ENCODE measurements at regions not wholly inside any gene's neighbourhood (a gene's known extent, or its start where the extent isn't known, plus 50 kb on each side); places are given as distances from the start of the nearest gene placed in this dataset.

- ChIA-PET CTCF (interaction anchor here (1.5 to 2.4 kb wide), 2 partner anchors 14 to 16 kb away, joined by 3 to 5 read pairs; no protein-coding TSS in a partner anchor), POLR2A (no interaction called here)
- DNase-seq (ENCODE audit: low read depth, low spot score): no peak
Observed at GRCh38 chr3:5071061-5071460, 51.0 kb upstream of the ARL8B start.

GRCh38 chr3:5072100-5072816, 49.8 kb upstream of the ARL8B start:
- no peak for DNase-seq (ENCODE audit: low read depth, low spot score)
- TF ChIP-seq, protein P1, sequence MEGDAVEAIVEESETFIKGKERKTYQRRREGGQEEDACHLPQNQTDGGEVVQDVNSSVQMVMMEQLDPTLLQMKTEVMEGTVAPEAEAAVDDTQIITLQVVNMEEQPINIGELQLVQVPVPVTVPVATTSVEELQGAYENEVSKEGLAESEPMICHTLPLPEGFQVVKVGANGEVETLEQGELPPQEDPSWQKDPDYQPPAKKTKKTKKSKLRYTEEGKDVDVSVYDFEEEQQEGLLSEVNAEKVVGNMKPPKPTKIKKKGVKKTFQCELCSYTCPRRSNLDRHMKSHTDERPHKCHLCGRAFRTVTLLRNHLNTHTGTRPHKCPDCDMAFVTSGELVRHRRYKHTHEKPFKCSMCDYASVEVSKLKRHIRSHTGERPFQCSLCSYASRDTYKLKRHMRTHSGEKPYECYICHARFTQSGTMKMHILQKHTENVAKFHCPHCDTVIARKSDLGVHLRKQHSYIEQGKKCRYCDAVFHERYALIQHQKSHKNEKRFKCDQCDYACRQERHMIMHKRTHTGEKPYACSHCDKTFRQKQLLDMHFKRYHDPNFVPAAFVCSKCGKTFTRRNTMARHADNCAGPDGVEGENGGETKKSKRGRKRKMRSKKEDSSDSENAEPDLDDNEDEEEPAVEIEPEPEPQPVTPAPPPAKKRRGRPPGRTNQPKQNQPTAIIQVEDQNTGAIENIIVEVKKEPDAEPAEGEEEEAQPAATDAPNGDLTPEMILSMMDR (IDR thresholded peaks at IDR 0.05; ENCODE audit: insufficient read depth, low read length, missing control alignments): no peak
- no peak overlapping the region for H3K4me3 ChIP-seq (ENCODE audit: low read depth, low read length)
- ChIA-PET CTCF (interaction anchor here (1.3 to 2.4 kb wide), 5 partner anchors 9 to 415 kb away, joined by 3 to 5 read pairs (median 3); no protein-coding TSS in a partner anchor), POLR2A (no interaction called here)

More at GRCh38 chr3:5071061-5071460, 51.0 kb upstream of the ARL8B start:
- TF ChIP-seq, protein P1 (IDR thresholded peaks at IDR 0.05; ENCODE audit: insufficient read depth, low read length, missing control alignments): no peak
- H3K4me3 ChIP-seq (ENCODE audit: low read depth, low read length): no peak overlapping the region
